Spinal cord (tissue), 9 donors: ENCODE measurements at regions not wholly inside any gene's neighbourhood (a gene's known extent, or its start where the extent isn't known, plus 50 kb on each side); places are given as distances from the start of the nearest gene placed in this dataset.
"Not testable (repeated sequence)": the region's sequence is repeated elsewhere in the genome, so short reads cannot be mapped to it uniquely, and the experiment has no call there.

Source experiments
- DNase-seq, 6 donors: peaks; one replicate each; pipeline versions ENCODE4 v3.0.0 to v3.0.0-alpha.2; 2013 to 2015; ENCODE audit warnings: low spot score in 6 of 6, low read depth in 4 of 6
- H3K27ac ChIP-seq: one replicate; pipeline ENCODE4 v1.5.1; 2013; ENCODE audit warnings: low read depth, low read length, control low read depth
- H3K27me3 ChIP-seq: one replicate; pipeline ENCODE4 v1.6.1; 2013; ENCODE audit warnings: low read length; ENCODE audit not compliant: control insufficient read depth, insufficient read depth
- H3K36me3 ChIP-seq: one replicate; pipeline ENCODE4 v1.6.1; 2013; ENCODE audit warnings: low read length; ENCODE audit not compliant: control insufficient read depth, insufficient read depth
- H3K4me1 ChIP-seq: one replicate; pipeline ENCODE4 v1.6.1; 2013; ENCODE audit warnings: low read length; ENCODE audit not compliant: control insufficient read depth, insufficient read depth
- H3K4me3 ChIP-seq: one replicate; pipeline ENCODE4 v1.5.1; 2013; ENCODE audit warnings: low read depth, low read length, control low read depth
- H3K9me3 ChIP-seq: one replicate; pipeline ENCODE4 v1.6.1; 2013; ENCODE audit warnings: low read length; ENCODE audit not compliant: control insufficient read depth, insufficient read depth
- WGBS: methylation state at CpG from one replicate; pipeline ENCODE4 v1.1.5; 2013; ENCODE audit warnings: missing lambda C conversion rate; ENCODE audit not compliant: insufficient coverage; 5-methylcytosine and 5-hydroxymethylcytosine counted together
- donor health status: healthy.

DNA sequence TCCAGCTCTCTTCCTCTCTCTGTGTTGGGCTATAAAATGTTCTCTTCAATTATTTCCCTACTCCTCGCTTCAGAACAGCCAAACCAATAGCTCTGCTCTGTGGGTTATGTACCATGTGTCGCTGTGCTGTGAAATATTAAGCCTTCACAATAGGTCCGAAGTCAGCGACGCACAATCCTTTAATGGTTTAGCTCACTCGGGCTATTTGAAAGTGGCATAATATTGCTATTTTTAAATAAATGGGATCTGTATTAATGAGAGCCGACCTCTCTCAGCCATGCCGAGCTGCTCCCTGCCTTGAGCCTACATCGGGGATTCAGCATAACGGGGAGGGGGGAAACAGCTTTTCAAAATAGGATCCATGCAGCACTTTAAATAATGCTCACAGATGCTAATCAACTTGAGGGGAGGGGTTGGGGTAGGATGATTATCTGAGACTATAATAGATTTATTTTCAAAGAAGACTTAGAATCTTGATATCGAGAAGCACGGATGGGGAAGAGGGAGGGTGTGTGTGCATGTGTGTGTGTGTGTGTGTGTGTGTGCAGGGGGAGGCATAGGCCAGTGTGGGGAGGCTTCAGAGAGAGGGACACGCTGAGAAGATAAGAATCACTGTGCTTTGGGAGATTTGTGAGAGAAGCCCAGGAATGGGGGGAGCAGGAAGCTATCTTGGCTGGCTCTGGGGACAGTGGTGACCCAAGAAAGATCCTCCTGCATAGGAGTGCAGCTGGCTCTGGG is 271.5 kb downstream of the NXPE2 start:
- WGBS, result 54% methylated on average over 8 of the region's 13 CpGs
- peaks cover 2% of the 10 kb centered on the region for H3K9me3 ChIP-seq
- H3K27me3 ChIP-seq, result no peaks in the 10 kb centered on the region
- H3K27ac ChIP-seq, result no peak overlapping the region
- peak in 1 of 6 donors; percentile 84 for DNase-seq
- no peaks in the 10 kb centered on the region for H3K36me3 ChIP-seq
- no peak overlapping the region for H3K4me3 ChIP-seq
- peaks cover 13% of the 10 kb centered on the region for H3K4me1 ChIP-seq

DNA sequence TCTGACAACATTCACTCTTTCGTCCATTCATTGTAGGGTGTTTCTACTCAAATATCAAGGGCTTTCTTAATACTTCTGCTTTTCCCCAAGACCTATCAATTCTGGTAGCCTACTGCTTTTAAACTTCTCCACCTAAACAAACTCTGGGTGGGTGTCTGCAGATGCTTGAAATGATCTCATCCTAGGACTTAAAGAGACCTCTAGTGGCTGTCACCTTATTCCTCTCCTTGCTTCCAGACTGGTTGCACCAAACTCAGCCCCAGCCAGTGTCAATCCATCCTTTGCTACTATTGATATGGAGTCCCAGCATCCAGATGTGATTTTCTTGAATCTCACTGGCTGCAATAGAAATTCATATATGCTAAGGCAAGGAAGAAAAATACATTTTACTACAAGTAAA is 274.7 kb downstream of the NXPE2 start:
- DNase-seq, result peak in 1 of 6 donors; percentile 74
- H3K27me3 ChIP-seq, result no peaks in the 10 kb centered on the region
- H3K36me3 ChIP-seq, result no peaks in the 10 kb centered on the region
- peaks cover 2% of the 10 kb centered on the region for H3K9me3 ChIP-seq
- H3K4me1 ChIP-seq, result peaks cover 13% of the 10 kb centered on the region
- H3K4me3 ChIP-seq, result no peak overlapping the region
- WGBS, result 100% methylated on average over 1 of the region's 1 CpG
- no peak overlapping the region for H3K27ac ChIP-seq

GRCh38 chr11:114955923-114956322 is 277.6 kb downstream of the NXPE2 start:
- H3K4me1 ChIP-seq, result peaks cover 10% of the 10 kb centered on the region
- no CpG with 5 or more reads among the region's 1 CpG for WGBS
- peaks cover 2% of the 10 kb centered on the region for H3K9me3 ChIP-seq
- no peak overlapping the region for H3K27ac ChIP-seq
- DNase-seq, result peak in 1 of 6 donors; percentile 76
- H3K4me3 ChIP-seq, result no peak overlapping the region
- no peaks in the 10 kb centered on the region for H3K27me3 ChIP-seq
- no peaks in the 10 kb centered on the region for H3K36me3 ChIP-seq

GRCh38 chr11:114956566-114956965 is 278.2 kb downstream of the NXPE2 start:
- peak in 1 of 6 donors; percentile 20 for DNase-seq
- no peaks in the 10 kb centered on the region for H3K36me3 ChIP-seq
- 75% methylated on average over 3 of the region's 5 CpGs for WGBS

DNA sequence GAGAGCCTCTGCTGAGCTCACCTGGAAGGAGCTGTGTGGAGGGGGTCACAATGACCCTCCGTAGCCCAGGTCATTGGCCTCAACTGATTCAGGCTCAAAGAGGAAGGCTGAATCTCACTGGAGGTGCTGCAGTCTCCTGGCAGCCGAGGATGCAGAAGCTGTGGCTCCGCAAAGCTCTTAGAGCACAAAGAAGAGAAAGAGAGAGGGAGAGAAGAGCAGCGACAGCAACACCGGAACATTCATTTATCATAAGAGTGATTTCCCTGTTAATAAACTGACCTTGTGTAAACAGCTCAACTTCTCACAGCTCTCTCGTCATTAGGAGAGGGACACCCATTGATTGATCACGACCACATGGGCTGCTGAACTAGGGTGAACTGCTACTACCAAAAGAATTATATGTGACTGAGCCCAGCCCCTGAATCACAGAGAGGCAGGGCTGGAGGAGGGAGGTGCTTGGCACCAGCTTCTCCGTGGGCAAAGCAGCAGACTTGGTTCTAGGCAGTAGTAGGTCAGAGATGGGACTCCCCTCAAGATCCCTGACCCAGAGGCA is 281.7 kb downstream of the NXPE2 start:
- Histone ChIP-seq H3K27me3 (no peaks in the 10 kb centered on the region), H3K27ac (no peak overlapping the region), H3K4me3 (no peak overlapping the region), H3K4me1 (peaks cover 3% of the 10 kb centered on the region), H3K36me3 (no peaks in the 10 kb centered on the region), H3K9me3 (no peaks in the 10 kb centered on the region)
- DNase-seq, result peak in 1 of 6 donors; percentile 67
- WGBS, result 33% methylated on average over 2 of the region's 8 CpGs

More at GRCh38 chr11:114956566-114956965, 278.2 kb downstream of the NXPE2 start:
- peaks cover 10% of the 10 kb centered on the region for H3K4me1 ChIP-seq
- H3K27me3 ChIP-seq, result no peaks in the 10 kb centered on the region
- no peak overlapping the region for H3K27ac ChIP-seq
- no peak overlapping the region for H3K4me3 ChIP-seq
- no peaks in the 10 kb centered on the region for H3K9me3 ChIP-seq

- H3K36me3 ChIP-seq, H3K9me3 ChIP-seq, H3K4me1 ChIP-seq, H3K27me3 ChIP-seq, DNase-seq, H3K27ac ChIP-seq, H3K4me3 ChIP-seq: not testable (repeated sequence)
- 97% methylated on average over 10 of the region's 21 CpGs for WGBS
Observed at GRCh38 chr11:114960819-114961218, 282.5 kb downstream of the NXPE2 start.

GRCh38 chr11:114964676-114965214 is 286.4 kb downstream of the NXPE2 start:
- no peak overlapping the region for H3K4me3 ChIP-seq
- 67% methylated on average over 3 of the region's 4 CpGs for whole genome bisulfite sequencing
- no peak for DNase-seq
- H3K9me3 ChIP-seq, result no peaks in the 10 kb centered on the region
- H3K36me3 ChIP-seq, result no peaks in the 10 kb centered on the region
- no peaks in the 10 kb centered on the region for H3K27me3 ChIP-seq
- H3K27ac ChIP-seq, result no peak overlapping the region
- H3K4me1 ChIP-seq, result peaks cover 2% of the 10 kb centered on the region

GRCh38 chr11:114970927-114971645 is 292.8 kb downstream of the NXPE2 start:
- Histone ChIP-seq H3K27me3 (no peaks in the 10 kb centered on the region), H3K9me3 (no peaks in the 10 kb centered on the region), H3K27ac (no peak overlapping the region), H3K4me1 (no peaks in the 10 kb centered on the region), H3K36me3 (no peaks in the 10 kb centered on the region), H3K4me3 (no peak overlapping the region)
- DNase-seq, result peak in 1 of 6 donors; percentile 90
- WGBS, result 81% methylated on average over 3 of the region's 9 CpGs

DNA sequence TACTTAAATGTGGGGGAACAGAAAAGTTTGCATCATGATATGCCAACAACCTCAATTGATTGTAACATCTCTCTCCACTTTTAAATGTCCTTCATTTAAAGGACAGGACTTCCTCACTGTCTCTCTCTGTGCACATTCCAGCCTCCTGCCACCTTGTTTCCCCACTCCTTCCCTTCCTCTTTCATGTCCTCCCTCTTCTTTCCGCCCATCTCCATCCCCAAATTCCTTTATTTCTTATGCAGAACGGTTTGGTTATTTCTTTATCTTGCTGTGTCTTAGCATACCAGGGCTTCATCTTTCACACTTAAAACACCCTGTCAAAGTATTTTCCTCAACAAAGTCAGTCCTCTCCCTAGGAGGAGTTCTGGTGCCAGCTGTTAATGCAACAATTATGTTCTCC is 293.8 kb downstream of the NXPE2 start:
- no peak for DNase-seq
- Histone ChIP-seq H3K27ac (no peak overlapping the region), H3K4me3 (no peak overlapping the region), H3K36me3 (no peaks in the 10 kb centered on the region), H3K9me3 (no peaks in the 10 kb centered on the region), H3K27me3 (no peaks in the 10 kb centered on the region), H3K4me1 (no peaks in the 10 kb centered on the region)
- WGBS, result 66% methylated on average over 2 of the region's 2 CpGs
